ENCODE measurements at regions not wholly inside any gene's neighbourhood (a gene's known extent, or its start where the extent isn't known, plus 50 kb on each side); places are given as distances from the start of the nearest gene placed in this dataset.

GRCh38 chr4:181944527-181944926 is 298.7 kb upstream of the TENM3 start:
- no peaks in the 10 kb centered on the region for H3K27me3 ChIP-seq
- H3K4me3 ChIP-seq, result no peak overlapping the region
- no peaks in the 10 kb centered on the region for H3K9me3 ChIP-seq
- H3K36me3 ChIP-seq, result no peaks in the 10 kb centered on the region
- TF ChIP-seq EP300 (IDR thresholded peaks at IDR 0.05) (no peak), POLR2AphosphoS5 (IDR thresholded peaks at IDR 0.05) (no peak), POLR2A (IDR thresholded peaks at IDR 0.05; ENCODE audit: low read depth) (no peak)
- TF ChIP-seq, protein P1, sequence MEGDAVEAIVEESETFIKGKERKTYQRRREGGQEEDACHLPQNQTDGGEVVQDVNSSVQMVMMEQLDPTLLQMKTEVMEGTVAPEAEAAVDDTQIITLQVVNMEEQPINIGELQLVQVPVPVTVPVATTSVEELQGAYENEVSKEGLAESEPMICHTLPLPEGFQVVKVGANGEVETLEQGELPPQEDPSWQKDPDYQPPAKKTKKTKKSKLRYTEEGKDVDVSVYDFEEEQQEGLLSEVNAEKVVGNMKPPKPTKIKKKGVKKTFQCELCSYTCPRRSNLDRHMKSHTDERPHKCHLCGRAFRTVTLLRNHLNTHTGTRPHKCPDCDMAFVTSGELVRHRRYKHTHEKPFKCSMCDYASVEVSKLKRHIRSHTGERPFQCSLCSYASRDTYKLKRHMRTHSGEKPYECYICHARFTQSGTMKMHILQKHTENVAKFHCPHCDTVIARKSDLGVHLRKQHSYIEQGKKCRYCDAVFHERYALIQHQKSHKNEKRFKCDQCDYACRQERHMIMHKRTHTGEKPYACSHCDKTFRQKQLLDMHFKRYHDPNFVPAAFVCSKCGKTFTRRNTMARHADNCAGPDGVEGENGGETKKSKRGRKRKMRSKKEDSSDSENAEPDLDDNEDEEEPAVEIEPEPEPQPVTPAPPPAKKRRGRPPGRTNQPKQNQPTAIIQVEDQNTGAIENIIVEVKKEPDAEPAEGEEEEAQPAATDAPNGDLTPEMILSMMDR (IDR thresholded peaks at IDR 0.05), result no peak
- WGBS, result 88% methylated on average over 8 of the region's 8 CpGs
- intact Hi-C loops (cut with DNase I), result no loop called here
- H3K4me1 ChIP-seq, result peaks cover 0 to 3% (median 2%) of the 10 kb centered on the region in 4 donors
- no peak for DNase-seq (ENCODE audit: extremely low spot score)
- H3K27ac ChIP-seq (replicated peaks in 1 of 4), result no peak overlapping the region

DNA sequence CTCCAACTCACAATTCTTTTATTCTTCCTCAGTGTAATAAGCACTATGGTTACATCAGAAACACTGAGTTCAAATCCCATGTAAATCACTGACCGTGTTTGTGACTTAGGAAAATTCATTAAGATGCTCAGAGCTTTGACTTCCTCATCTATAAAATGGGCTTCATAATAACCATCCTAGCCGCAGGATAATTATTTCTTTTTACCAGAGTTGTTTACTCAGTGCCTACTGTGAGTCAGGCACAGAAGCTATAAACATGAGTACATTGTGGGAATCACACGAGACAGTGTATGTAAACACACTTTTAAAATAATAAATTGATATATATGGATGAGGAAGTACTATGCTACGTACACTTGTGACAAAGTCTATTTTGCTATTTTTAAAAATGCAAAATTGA is 296.3 kb upstream of the TENM3 start:
- no peak overlapping the region for H3K4me3 ChIP-seq
- H3K27me3 ChIP-seq, result no peaks in the 10 kb centered on the region
- intact Hi-C loops (cut with DNase I), result no loop called here
- no peaks in the 10 kb centered on the region for H3K9me3 ChIP-seq
- no peaks in the 10 kb centered on the region for H3K4me1 ChIP-seq
- TF ChIP-seq EP300 (IDR thresholded peaks at IDR 0.05) (no peak), POLR2AphosphoS5 (IDR thresholded peaks at IDR 0.05) (no peak), POLR2A (IDR thresholded peaks at IDR 0.05; ENCODE audit: low read depth) (no peak)
- WGBS, result 83% methylated on average over 4 of the region's 4 CpGs
- H3K36me3 ChIP-seq, result no peaks in the 10 kb centered on the region
- no peak for DNase-seq (ENCODE audit: extremely low spot score)
- no peak overlapping the region for H3K27ac ChIP-seq (replicated peaks in 1 of 4)

DNA sequence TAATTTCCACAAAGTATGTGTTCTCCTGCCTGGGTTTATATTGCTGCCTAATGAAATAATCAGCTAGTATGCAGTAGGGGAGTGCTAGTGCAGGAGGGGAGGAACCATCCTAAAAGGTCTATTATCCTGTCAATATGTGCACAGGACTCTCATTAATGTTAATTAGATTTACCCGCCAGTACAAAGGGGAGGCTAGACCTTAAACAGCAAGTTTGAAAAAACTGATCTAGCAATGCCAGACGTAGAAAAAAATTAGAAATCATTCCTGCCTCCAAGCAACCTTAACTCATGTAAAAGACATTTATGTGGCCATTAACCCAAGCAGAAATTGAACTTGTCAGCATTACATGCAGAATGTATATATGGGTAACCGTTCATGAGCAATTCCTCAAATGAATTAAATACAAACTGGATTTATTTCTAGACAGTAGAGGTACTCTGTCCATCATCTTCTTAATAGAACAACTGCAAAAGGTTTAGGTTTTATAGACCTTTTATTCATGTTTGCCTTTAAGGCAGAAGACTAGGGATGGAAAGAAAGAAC is 294.3 kb upstream of the TENM3 start:
- Histone ChIP-seq H3K4me1 (peaks cover 0 to 6% (median 0%) of the 10 kb centered on the region in 4 donors), H3K36me3 (no peaks in the 10 kb centered on the region), H3K27ac (replicated peaks in 1 of 4) (no peak overlapping the region), H3K27me3 (no peaks in the 10 kb centered on the region), H3K9me3 (no peaks in the 10 kb centered on the region), H3K4me3 (no peak overlapping the region)
- intact Hi-C loops (cut with DNase I), result no loop called here
- 78% methylated on average over 3 of the region's 3 CpGs for WGBS
- DNase-seq (ENCODE audit: extremely low spot score), result no peak
- no peak for TF ChIP-seq EP300 (IDR thresholded peaks at IDR 0.05)
- TF ChIP-seq, protein P1 (IDR thresholded peaks at IDR 0.05), result no peak
- no peak for TF ChIP-seq POLR2AphosphoS5 (IDR thresholded peaks at IDR 0.05)
- no peak for TF ChIP-seq POLR2A (IDR thresholded peaks at IDR 0.05; ENCODE audit: low read depth)

GRCh38 chr4:181949704-181950312 is 293.4 kb upstream of the TENM3 start:
- H3K36me3 ChIP-seq, result no peaks in the 10 kb centered on the region
- TF ChIP-seq, protein P1 (IDR thresholded peaks at IDR 0.05), result no peak
- TF ChIP-seq POLR2AphosphoS5 (IDR thresholded peaks at IDR 0.05) (no peak), EP300 (IDR thresholded peaks at IDR 0.05) (no peak), POLR2A (IDR thresholded peaks at IDR 0.05; ENCODE audit: low read depth) (no peak)
- intact Hi-C loops (cut with DNase I), result no loop called here
- no peaks in the 10 kb centered on the region for H3K27me3 ChIP-seq
- 75% methylated on average over 6 of the region's 6 CpGs for WGBS
- peaks cover 0 to 6% (median 0%) of the 10 kb centered on the region in 4 donors for H3K4me1 ChIP-seq
- no peak overlapping the region for H3K4me3 ChIP-seq
- H3K27ac ChIP-seq (replicated peaks in 1 of 4), result no peak overlapping the region
- no peak for DNase-seq (ENCODE audit: extremely low spot score)
- no peaks in the 10 kb centered on the region for H3K9me3 ChIP-seq

DNA sequence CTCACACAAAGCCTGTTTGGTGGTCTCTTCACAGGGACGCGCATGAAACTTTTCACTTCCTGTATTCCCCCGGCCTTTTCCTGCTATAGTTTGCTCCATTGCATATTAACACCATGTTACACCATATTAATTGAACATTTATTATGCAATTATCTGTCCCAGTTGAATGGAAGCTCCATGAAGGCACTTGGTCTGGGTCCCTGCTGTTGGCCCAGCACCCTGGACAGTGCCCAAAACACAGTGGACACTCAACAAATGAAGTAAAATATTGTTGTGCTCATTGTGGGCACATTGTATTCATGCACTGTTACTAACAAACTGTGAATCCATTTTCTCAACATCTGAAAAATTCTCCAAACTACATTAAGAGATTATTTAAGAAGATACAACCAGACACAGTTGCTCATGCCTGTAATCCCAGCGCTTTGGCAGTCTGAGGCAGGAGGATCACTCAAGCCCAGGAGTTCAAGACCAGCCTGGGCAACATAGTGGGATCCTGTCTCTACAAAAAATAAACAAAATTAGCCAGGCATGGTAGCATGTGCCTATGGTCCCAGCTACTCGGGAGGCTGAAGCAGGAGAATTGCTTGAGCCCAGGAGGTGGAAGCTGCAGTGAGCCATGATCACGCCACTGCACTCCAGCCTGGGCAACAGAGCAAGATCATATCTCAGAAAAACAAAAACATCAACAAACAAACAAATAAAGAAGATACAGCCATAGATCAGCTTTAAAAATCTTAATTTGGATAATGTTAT is 292.7 kb upstream of the TENM3 start:
- DNase-seq (ENCODE audit: extremely low spot score), result no peak
- H3K9me3 ChIP-seq, result no peaks in the 10 kb centered on the region
- TF ChIP-seq EP300 (IDR thresholded peaks at IDR 0.05) (no peak), POLR2A (IDR thresholded peaks at IDR 0.05; ENCODE audit: low read depth) (no peak), POLR2AphosphoS5 (IDR thresholded peaks at IDR 0.05) (no peak)
- TF ChIP-seq, protein P1 (IDR thresholded peaks at IDR 0.05), result no peak
- peaks cover 0 to 6% (median 0%) of the 10 kb centered on the region in 4 donors for H3K4me1 ChIP-seq
- no peak overlapping the region for H3K27ac ChIP-seq (replicated peaks in 1 of 4)
- H3K4me3 ChIP-seq, result no peak overlapping the region
- WGBS, result 74% methylated on average over 6 of the region's 6 CpGs
- H3K36me3 ChIP-seq, result no peaks in the 10 kb centered on the region
- no peaks in the 10 kb centered on the region for H3K27me3 ChIP-seq
- intact Hi-C loops (cut with DNase I), result no loop called here

All from esophagus muscularis mucosa (tissue), 4 donors.